ENCODE measurements at regions not wholly inside any gene's neighbourhood (a gene's known extent, or its start where the extent isn't known, plus 50 kb on each side); places are given as distances from the start of the nearest gene placed in this dataset.

GRCh38 chr2:221318376-221319130 lies 253.6 kb downstream of the EPHA4 start:
- 71 to 89% (median 74%) methylated on average over 3 of the region's 3 CpGs for WGBS, 3 donors
- H3K27ac ChIP-seq, result no peak overlapping the region
- TF ChIP-seq CTCF (IDR thresholded peaks at IDR 0.05) (no peak), EP300 (IDR thresholded peaks at IDR 0.05) (no peak), POLR2A (IDR thresholded peaks at IDR 0.05) (no peak)
- no peaks in the 10 kb centered on the region for H3K4me1 ChIP-seq (ENCODE audit: insufficient read depth)
- H3K27me3 ChIP-seq, result no peaks in the 10 kb centered on the region
- H3K4me3 ChIP-seq, result no peak overlapping the region
- DNase-seq, result no peak
- H3K9me3 ChIP-seq, result no peaks in the 10 kb centered on the region
- no peaks in the 10 kb centered on the region for H3K36me3 ChIP-seq
- intact Hi-C loops (cut with DNase I), result no loop called here

GRCh38 chr2:221322741-221323140 lies 249.4 kb downstream of the EPHA4 start:
- WGBS, 3 donors, result 76 to 82% (median 79%) methylated on average over 5 of the region's 5 CpGs
- intact Hi-C loops (cut with DNase I), result no loop called here

GRCh38 chr2:221323513-221323912 lies 248.6 kb downstream of the EPHA4 start:
- Histone ChIP-seq H3K27ac (no peak overlapping the region), H3K27me3 (no peaks in the 10 kb centered on the region), H3K9me3 (no peaks in the 10 kb centered on the region), H3K4me3 (no peak overlapping the region), H3K4me1 (ENCODE audit: insufficient read depth) (no peaks in the 10 kb centered on the region), H3K36me3 (no peaks in the 10 kb centered on the region)
- intact Hi-C loops (cut with DNase I), result no loop called here
- DNase-seq, result no peak
- TF ChIP-seq CTCF (IDR thresholded peaks at IDR 0.05), result no peak
- 14 to 27% (median 21%) methylated on average over 2 of the region's 2 CpGs for WGBS, 3 donors

More at GRCh38 chr2:221322741-221323140, 249.4 kb downstream of the EPHA4 start:
- Histone ChIP-seq H3K9me3 (no peaks in the 10 kb centered on the region), H3K4me3 (no peak overlapping the region), H3K27me3 (no peaks in the 10 kb centered on the region), H3K27ac (no peak overlapping the region), H3K36me3 (no peaks in the 10 kb centered on the region), H3K4me1 (ENCODE audit: insufficient read depth) (no peaks in the 10 kb centered on the region)
- no peak for TF ChIP-seq CTCF (IDR thresholded peaks at IDR 0.05)
- TF ChIP-seq EP300 (IDR thresholded peaks at IDR 0.05), result no peak
- TF ChIP-seq POLR2A (IDR thresholded peaks at IDR 0.05), result no peak
- DNase-seq, result no peak

GRCh38 chr2:221330436-221330835 lies 241.7 kb downstream of the EPHA4 start:
- 27 to 85% (median 66%) methylated on average over 5 of the region's 5 CpGs for WGBS, 3 donors
- H3K27me3 ChIP-seq, result no peaks in the 10 kb centered on the region
- no peak for DNase-seq
- intact Hi-C loops (cut with DNase I), result no loop called here
- no peaks in the 10 kb centered on the region for H3K4me1 ChIP-seq (ENCODE audit: insufficient read depth)
- H3K36me3 ChIP-seq, result no peaks in the 10 kb centered on the region
- TF ChIP-seq POLR2A (IDR thresholded peaks at IDR 0.05) (no peak), EP300 (IDR thresholded peaks at IDR 0.05) (no peak), CTCF (IDR thresholded peaks at IDR 0.05) (no peak)
- H3K4me3 ChIP-seq, result no peak overlapping the region
- no peak overlapping the region for H3K27ac ChIP-seq
- H3K9me3 ChIP-seq, result no peaks in the 10 kb centered on the region
